ENCODE measurements at regions not wholly inside any gene's neighbourhood (a gene's known extent, or its start where the extent isn't known, plus 50 kb on each side); places are given as distances from the start of the nearest gene placed in this dataset.

DNA sequence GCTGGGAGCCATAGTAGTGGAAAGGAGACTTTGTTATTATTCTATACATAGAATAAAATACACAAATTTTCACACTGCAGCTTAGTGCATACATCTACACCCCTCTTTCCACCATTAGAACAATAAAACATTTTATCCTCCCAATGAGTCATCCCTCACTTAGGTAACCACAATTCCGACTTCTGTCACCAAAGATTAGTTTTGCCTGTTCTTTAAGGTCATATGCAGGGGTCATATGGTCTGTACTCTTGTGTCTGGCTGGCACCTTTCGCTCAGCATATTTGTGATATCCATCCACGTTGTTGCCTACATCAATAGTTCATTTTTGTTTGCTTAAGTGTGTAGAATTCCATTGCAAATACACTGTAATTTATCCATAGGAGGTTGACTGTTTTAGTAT is 399.4 kb downstream of the SHQ1 start:
- DNase-seq (ENCODE audit: low read depth): no peak
- in situ Hi-C loops (cut with HindIII; ENCODE audit: low sequenced_read_pairs): no loop called here
- no peak overlapping the region for H3K4me3 ChIP-seq (ENCODE audit: low read depth, low read length)
- TF ChIP-seq, protein P1, sequence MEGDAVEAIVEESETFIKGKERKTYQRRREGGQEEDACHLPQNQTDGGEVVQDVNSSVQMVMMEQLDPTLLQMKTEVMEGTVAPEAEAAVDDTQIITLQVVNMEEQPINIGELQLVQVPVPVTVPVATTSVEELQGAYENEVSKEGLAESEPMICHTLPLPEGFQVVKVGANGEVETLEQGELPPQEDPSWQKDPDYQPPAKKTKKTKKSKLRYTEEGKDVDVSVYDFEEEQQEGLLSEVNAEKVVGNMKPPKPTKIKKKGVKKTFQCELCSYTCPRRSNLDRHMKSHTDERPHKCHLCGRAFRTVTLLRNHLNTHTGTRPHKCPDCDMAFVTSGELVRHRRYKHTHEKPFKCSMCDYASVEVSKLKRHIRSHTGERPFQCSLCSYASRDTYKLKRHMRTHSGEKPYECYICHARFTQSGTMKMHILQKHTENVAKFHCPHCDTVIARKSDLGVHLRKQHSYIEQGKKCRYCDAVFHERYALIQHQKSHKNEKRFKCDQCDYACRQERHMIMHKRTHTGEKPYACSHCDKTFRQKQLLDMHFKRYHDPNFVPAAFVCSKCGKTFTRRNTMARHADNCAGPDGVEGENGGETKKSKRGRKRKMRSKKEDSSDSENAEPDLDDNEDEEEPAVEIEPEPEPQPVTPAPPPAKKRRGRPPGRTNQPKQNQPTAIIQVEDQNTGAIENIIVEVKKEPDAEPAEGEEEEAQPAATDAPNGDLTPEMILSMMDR (IDR thresholded peaks at IDR 0.05; ENCODE audit: low read depth, low read length, missing control alignments): no peak

DNA sequence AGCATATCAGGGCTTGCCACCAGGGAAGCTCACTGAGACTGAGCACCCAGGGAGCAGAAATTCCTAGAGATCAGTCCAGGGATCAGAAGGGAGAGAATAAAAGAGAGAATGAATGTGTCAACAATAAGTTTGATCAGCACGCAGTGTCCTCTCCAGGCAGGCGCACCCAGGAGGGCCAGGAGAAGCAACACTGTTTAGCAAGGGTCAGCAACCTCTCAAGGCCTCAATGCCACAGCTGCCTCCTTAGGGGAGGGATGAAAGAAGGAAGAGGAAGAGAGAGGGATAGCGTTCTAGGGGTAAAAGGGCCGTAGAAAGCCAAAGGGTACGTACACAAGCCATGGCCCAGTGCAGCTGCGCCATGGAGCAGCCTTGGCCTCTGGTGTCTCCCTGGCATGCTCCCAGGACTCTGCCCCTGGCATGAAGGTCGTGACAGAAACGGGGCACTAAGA is 399.8 kb downstream of the SHQ1 start:
- no peak for DNase-seq (ENCODE audit: low read depth)
- H3K4me3 ChIP-seq (ENCODE audit: low read depth, low read length): no peak overlapping the region
- TF ChIP-seq, protein P1 (IDR thresholded peaks at IDR 0.05; ENCODE audit: low read depth, low read length, missing control alignments): no peak
- in situ Hi-C loops (cut with HindIII; ENCODE audit: low sequenced_read_pairs): no loop called here

DNA sequence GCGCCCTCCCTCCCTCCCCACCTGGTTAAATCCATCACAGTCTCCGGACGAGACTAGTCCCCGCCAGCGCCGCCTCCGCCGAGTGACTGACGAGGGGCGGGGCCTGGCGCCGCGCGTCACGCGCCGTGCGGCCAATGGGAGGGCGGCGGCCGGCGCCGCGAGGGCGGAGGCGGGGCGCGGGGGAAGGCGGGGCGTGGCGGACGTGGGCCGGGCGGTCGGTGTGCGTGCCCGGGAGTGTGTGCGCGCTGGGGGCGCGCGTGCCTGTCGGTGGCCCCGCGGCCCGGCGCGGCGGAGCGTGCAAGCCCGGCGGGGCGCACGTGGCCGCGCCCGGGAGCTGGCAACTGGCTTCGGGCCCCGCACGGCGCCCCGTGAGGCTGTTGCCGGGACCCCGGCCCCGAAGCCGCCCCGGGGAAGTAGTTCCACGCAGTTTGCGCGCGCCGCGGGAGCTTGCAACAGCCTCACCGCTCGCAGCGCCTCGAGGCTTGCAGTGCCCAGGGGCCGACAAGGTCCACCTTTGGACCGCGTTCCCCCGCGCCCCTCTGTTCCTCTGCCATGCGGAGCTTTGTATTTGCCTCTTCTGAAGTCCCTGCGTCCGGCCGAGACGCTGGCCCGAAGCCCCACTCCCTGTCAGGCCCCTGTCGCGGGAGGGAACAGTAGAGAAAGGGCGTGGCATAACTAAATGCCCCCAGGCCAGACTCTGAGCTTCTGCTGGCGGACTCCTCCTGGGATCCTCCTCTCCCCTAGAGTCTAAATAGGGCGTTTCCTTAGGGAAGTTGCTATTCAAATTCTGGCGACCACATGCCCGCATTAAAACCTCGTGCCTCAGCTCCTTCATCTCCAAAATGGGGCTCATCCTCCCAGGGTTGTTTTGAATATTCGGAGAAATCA is 400.9 kb downstream of the SHQ1 start:
- DNase-seq (ENCODE audit: low read depth): peak; percentile 68
- H3K4me3 ChIP-seq (ENCODE audit: low read depth, low read length): peak overlapping the region; percentile 83
- TF ChIP-seq, protein P1 (IDR thresholded peaks at IDR 0.05; ENCODE audit: low read depth, low read length, missing control alignments): no peak
- in situ Hi-C loops (cut with HindIII; ENCODE audit: low sequenced_read_pairs): no loop called here

DNA sequence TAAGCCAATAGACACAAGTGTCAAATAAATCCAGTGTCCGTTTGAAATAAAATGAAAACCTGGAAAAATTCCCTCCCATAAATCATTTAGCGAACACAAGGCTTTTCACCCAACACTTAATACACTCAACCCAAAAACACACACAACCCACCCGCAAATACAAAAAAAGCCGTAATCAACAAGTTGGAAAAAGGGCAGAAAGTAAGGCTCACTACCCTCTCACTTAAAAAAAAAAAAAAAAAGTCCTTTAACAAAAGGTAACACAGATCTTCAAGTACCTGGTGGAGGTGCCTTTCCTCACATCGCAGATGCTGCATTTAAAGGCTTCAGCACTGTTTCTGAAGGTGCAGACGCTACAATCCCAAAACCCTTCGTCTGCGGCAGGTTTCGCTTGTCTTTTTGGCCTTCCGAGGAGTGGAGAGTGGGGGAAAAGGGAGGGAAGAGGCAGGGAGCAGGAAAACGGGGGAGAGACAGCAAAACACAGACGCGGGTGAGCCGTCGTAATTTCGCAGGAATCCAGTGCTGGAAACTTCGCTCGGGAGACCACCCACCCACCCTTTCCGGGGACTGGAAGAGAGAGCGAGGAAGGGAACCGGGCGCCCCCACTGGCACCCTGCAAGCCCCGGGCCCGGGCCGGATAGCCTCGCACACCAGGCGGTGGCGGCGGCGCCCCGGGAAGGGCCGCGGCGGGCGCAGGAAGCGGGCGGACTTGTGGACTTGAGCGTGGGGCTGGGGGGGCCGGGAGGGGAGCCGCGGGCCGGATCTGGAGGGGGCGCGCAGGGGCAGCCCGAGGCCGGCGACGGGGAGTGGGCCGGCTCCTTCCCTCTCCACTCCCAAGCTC is 401.8 kb downstream of the SHQ1 start, which contains the start of gene RYBP:
Gene RYBP (minus strand): TSS at position 404 of the 841 bp plus-strand sequence.
- no peak for DNase-seq (ENCODE audit: low read depth)
- peak within 1 kb of the TSS; percentile 83 for H3K4me3 ChIP-seq (ENCODE audit: low read depth, low read length)
- in situ Hi-C loops (cut with HindIII; ENCODE audit: low sequenced_read_pairs): no loop called here

DNA sequence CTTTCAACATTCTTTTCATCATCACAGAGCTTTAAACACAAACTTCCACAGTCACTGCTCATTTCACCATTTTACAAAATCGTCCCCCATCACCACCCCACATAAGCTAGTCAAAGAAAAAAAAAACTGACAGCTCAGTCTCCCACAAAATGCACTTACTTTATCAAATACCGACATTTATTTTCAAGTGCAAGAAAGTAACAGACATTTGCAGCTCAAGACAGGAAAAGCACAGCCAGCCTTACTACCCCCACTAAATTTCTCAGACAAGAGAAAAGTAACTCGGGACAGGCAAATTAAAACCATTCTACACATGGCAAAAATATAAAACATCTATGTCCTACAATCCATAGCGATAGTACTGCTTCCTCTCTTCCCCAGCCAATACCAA is 402.4 kb downstream of the SHQ1 start:
- in situ Hi-C loops (cut with HindIII; ENCODE audit: low sequenced_read_pairs): no loop called here
- TF ChIP-seq, protein P1 (IDR thresholded peaks at IDR 0.05; ENCODE audit: low read depth, low read length, missing control alignments): no peak
- DNase-seq (ENCODE audit: low read depth): no peak
- H3K4me3 ChIP-seq (ENCODE audit: low read depth, low read length): peak overlapping the region; percentile 83

More for the DNA sequence above, 401.8 kb downstream of the SHQ1 start, which contains the start of gene RYBP:
- TF ChIP-seq, protein P1 (IDR thresholded peaks at IDR 0.05; ENCODE audit: low read depth, low read length, missing control alignments): no peak

DNA sequence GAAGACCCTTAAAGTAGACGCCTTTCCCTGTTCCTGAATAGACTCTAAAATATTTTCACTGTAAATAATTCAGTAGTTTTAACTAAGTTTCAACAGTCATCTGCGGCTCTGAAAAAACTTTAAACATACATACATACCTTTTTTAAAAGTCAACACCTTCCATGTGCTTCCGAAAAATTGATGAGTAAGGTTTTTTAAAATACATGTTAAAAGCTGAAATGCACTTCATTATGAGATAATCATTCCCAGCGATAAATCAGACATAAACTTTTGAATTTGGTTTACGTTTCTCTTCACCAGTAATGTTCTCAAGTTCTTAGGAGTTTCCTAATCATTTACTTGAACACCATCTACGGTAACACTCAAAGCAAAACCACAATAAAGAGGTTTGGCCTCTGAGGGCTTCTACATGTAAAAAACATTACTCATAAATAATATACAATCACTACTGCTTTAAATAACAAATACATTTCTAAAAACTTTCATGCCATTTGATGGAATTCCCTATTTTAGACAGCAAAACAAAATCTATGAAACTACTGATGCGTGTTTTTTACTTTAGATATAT is 403.5 kb downstream of the SHQ1 start:
- TF ChIP-seq, protein P1 (IDR thresholded peaks at IDR 0.05; ENCODE audit: low read depth, low read length, missing control alignments): no peak
- DNase-seq (ENCODE audit: low read depth): no peak
- H3K4me3 ChIP-seq (ENCODE audit: low read depth, low read length): no peak overlapping the region
- in situ Hi-C loops (cut with HindIII; ENCODE audit: low sequenced_read_pairs): no loop called here
